ENCODE measurements at regions not wholly inside any gene's neighbourhood (a gene's known extent, or its start where the extent isn't known, plus 50 kb on each side); places are given as distances from the start of the nearest gene placed in this dataset.

- TF ChIP-seq, protein P1, sequence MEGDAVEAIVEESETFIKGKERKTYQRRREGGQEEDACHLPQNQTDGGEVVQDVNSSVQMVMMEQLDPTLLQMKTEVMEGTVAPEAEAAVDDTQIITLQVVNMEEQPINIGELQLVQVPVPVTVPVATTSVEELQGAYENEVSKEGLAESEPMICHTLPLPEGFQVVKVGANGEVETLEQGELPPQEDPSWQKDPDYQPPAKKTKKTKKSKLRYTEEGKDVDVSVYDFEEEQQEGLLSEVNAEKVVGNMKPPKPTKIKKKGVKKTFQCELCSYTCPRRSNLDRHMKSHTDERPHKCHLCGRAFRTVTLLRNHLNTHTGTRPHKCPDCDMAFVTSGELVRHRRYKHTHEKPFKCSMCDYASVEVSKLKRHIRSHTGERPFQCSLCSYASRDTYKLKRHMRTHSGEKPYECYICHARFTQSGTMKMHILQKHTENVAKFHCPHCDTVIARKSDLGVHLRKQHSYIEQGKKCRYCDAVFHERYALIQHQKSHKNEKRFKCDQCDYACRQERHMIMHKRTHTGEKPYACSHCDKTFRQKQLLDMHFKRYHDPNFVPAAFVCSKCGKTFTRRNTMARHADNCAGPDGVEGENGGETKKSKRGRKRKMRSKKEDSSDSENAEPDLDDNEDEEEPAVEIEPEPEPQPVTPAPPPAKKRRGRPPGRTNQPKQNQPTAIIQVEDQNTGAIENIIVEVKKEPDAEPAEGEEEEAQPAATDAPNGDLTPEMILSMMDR (IDR thresholded peaks at IDR 0.05), result no peak
- no peak for TF ChIP-seq POLR2A (IDR thresholded peaks at IDR 0.05)
Measured at GRCh38 chr20:19841740-19842139, 83.7 kb downstream of the RIN2 start.

All from adrenal gland (tissue), 5 donors.